A549 (cell line): ENCODE measurements at regions not wholly inside any gene's neighbourhood (a gene's known extent, or its start where the extent isn't known, plus 50 kb on each side); places are given as distances from the start of the nearest gene placed in this dataset.

Experiments
- CBX8 ChIP-seq: fragments of 200-600 bp; sonication (generic); IDR thresholded peaks from 2 replicates; pipeline ENCODE4 v1.6.1; 2016
- CEBPB ChIP-seq, 2 experiments: fragments of >200 bp in 1 of 2; sonication (Bioruptor Twin) in 1 of 2; formaldehyde crosslinking in 1 of 2; IDR thresholded peaks; 2 replicates each; pipeline ENCODE4 v1.6.1; 2012 to 2016
- EP300 ChIP-seq, 2 experiments: fragments of >200 bp; sonication (Bioruptor Twin); formaldehyde crosslinking; IDR thresholded peaks; 2 replicates in 1 of 2; 3 replicates in 1 of 2; pipeline ENCODE4 v1.6.1; 2016 to 2017
- HDAC2 ChIP-seq: fragments of 200-600 bp; sonication (generic); IDR thresholded peaks from 2 replicates; pipeline ENCODE4 v1.6.1; 2016
- KDM5A ChIP-seq: fragments of 200-600 bp; sonication (generic); IDR thresholded peaks from 2 replicates; pipeline ENCODE4 v1.6.1; 2016; ENCODE audit warnings: antibody characterized with exemption, mild to moderate bottlenecking
- PHF8 ChIP-seq: fragments of 200-600 bp; sonication (generic); IDR thresholded peaks from 2 replicates; pipeline ENCODE4 v1.6.1; 2016; ENCODE audit warnings: low read depth, mild to moderate bottlenecking, antibody characterized with exemption, moderate library complexity, borderline replicate concordance
- TF ChIP-seq, protein P1 (sequence below): fragments of >200 bp; sonication (Bioruptor Twin); formaldehyde crosslinking; IDR thresholded peaks from 3 replicates; pipeline ENCODE4 v1.5.1; 2016
- TF ChIP-seq, protein P2 (sequence below): IDR thresholded peaks from 2 replicates; pipeline ENCODE4 v1.6.1; 2012

DNA sequence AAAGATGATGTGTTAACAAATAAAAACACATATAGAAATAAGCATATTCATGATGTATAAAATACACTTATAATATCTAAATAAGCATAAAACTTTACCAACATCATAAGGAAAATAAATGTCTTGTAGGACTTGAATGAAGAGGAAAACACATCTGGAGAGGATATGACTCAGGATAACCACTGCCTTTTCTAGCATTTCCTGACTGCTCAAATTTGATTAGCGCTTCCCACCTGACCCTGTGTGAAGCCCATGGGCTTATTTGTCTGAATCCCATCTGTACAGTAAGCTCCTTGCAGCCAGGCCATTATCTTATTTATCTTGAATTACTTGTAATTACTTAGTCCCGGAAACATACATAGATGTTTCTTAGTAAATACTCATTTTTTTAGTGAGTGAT, 608.6 kb downstream of the COL12A1 start:
- TF ChIP-seq CBX8 (no peak), CEBPB (IDR thresholded peaks at IDR 0.05) (no peak), KDM5A (no peak), PHF8 (no peak), EP300 (IDR thresholded peaks at IDR 0.05) (no peak), HDAC2 (no peak)
- TF ChIP-seq, protein P1, sequence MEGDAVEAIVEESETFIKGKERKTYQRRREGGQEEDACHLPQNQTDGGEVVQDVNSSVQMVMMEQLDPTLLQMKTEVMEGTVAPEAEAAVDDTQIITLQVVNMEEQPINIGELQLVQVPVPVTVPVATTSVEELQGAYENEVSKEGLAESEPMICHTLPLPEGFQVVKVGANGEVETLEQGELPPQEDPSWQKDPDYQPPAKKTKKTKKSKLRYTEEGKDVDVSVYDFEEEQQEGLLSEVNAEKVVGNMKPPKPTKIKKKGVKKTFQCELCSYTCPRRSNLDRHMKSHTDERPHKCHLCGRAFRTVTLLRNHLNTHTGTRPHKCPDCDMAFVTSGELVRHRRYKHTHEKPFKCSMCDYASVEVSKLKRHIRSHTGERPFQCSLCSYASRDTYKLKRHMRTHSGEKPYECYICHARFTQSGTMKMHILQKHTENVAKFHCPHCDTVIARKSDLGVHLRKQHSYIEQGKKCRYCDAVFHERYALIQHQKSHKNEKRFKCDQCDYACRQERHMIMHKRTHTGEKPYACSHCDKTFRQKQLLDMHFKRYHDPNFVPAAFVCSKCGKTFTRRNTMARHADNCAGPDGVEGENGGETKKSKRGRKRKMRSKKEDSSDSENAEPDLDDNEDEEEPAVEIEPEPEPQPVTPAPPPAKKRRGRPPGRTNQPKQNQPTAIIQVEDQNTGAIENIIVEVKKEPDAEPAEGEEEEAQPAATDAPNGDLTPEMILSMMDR = no peak
- TF ChIP-seq, protein P2, sequence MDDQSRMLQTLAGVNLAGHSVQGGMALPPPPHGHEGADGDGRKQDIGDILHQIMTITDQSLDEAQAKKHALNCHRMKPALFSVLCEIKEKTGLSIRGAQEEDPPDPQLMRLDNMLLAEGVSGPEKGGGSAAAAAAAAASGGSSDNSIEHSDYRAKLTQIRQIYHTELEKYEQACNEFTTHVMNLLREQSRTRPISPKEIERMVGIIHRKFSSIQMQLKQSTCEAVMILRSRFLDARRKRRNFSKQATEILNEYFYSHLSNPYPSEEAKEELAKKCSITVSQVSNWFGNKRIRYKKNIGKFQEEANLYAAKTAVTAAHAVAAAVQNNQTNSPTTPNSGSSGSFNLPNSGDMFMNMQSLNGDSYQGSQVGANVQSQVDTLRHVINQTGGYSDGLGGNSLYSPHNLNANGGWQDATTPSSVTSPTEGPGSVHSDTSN = no peak
